Activated naive CD4-positive, alpha-beta T cell treated with anti-CD3 and anti-CD28 coated beads, Interleukin-2, amount 10 ng/mL, durations not matched to agents 7 days and 5 days (primary cell): ENCODE measurements at regions not wholly inside any gene's neighbourhood (a gene's known extent, or its start where the extent isn't known, plus 50 kb on each side); places are given as distances from the start of the nearest gene placed in this dataset.

ENCODE experiments used
- CTCF ChIA-PET: fragments of 350-600 bp; sonication (Branson Sonifier 250); formaldehyde crosslinking; loops from one replicate; lab custom pipeline; 2021; ENCODE audit warnings: antibody characterized with exemption; lab: Charles Lee
- DNase-seq: peaks from one replicate; pipeline ENCODE4 v3.0.0-alpha.2; 2020
- H3K27ac Mint-ChIP-seq: one replicate; pipeline ENCODE4 v1.8.0; 2021; ENCODE audit warnings: mild to moderate bottlenecking, moderate library complexity, mixed read lengths
- H3K27me3 Mint-ChIP-seq: one replicate; pipeline ENCODE4 v1.8.0; 2021; ENCODE audit warnings: mild to moderate bottlenecking, mixed read lengths
- H3K36me3 Mint-ChIP-seq: one replicate; pipeline ENCODE4 v1.8.0; 2021; ENCODE audit warnings: mixed read lengths
- H3K4me1 Mint-ChIP-seq: one replicate; pipeline ENCODE4 v1.8.0; 2021; ENCODE audit warnings: mixed read lengths
- H3K4me3 Mint-ChIP-seq: one replicate; pipeline ENCODE4 v1.8.0; 2021; ENCODE audit warnings: mild to moderate bottlenecking, moderate library complexity, mixed read lengths
- H3K9me3 Mint-ChIP-seq: one replicate; pipeline ENCODE4 v1.8.0; 2021; ENCODE audit warnings: mixed read lengths

- Mint-ChIP-seq H3K36me3 (no peaks in the 10 kb centered on the region), H3K4me3 (no peak overlapping the region), H3K9me3 (no peaks in the 10 kb centered on the region), H3K27ac (no peak overlapping the region), H3K4me1 (no peaks in the 10 kb centered on the region), H3K27me3 (peaks cover 16% of the 10 kb centered on the region)
- CTCF ChIA-PET: no interaction called here
- no peak for DNase-seq
Observed at GRCh38 chr9:99282406-99282805, 60.3 kb downstream of the SEC61B start.

- Mint-ChIP-seq H3K4me1 (no peaks in the 10 kb centered on the region), H3K27ac (no peak overlapping the region), H3K9me3 (no peaks in the 10 kb centered on the region), H3K27me3 (peaks cover 13% of the 10 kb centered on the region), H3K36me3 (no peaks in the 10 kb centered on the region), H3K4me3 (no peak overlapping the region)
- CTCF ChIA-PET: interaction anchor here (1.0 kb wide), 1 partner anchor 13 kb away, joined by 4 read pairs; no protein-coding TSS in a partner anchor
- DNase-seq: no peak
Observed at GRCh38 chr9:99285965-99286364, 63.9 kb downstream of the SEC61B start.

DNA sequence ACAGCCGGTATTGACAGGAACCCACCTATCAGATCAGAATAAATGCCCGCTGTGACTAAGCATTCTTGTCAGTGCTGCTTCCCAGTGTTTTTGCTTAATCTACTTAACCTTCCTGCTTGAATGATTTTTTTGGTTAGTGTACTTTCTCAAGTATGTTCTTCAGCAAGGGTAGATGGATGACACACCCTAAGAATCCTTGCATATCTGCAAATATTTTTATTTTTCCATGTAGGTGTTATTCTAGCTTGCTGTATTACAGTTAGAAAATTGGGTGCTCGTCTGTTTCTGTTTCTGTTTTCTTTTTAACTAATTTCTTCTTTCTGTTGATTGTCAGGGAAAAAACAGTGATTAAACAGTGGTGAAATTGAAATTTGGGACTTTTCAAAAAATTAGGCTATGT, 64.5 kb downstream of the SEC61B start:
- Mint-ChIP-seq H3K27me3 (peaks cover 12% of the 10 kb centered on the region), H3K27ac (no peak overlapping the region), H3K36me3 (no peaks in the 10 kb centered on the region), H3K4me1 (no peaks in the 10 kb centered on the region), H3K9me3 (no peaks in the 10 kb centered on the region), H3K4me3 (no peak overlapping the region)
- no peak for DNase-seq
- CTCF ChIA-PET: no interaction called here

DNA sequence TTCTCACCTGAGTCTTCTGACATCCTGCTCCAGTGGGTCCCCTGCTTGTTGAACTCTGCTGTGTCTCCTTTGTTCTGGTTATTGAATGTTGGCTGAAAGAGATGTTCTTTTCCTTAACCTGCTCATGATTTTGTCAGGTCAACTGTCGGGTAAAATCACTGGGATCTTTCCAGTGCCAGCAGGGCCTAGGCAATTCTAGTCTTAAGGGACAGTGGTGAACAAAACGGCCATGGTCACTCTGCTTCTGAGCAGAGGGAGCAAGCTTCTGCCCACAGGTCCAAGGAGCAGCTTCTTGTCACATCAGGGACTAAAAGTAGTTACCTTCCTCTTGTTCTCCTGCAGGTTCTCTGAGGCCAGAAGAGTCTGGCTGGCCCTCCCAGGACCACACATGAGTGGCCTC, 65.6 kb downstream of the SEC61B start:
- H3K36me3 Mint-ChIP-seq: no peaks in the 10 kb centered on the region
- peaks cover 7% of the 10 kb centered on the region for H3K27me3 Mint-ChIP-seq
- H3K4me1 Mint-ChIP-seq: no peaks in the 10 kb centered on the region
- DNase-seq: no peak
- no peak overlapping the region for H3K4me3 Mint-ChIP-seq
- CTCF ChIA-PET: no interaction called here
- no peak overlapping the region for H3K27ac Mint-ChIP-seq
- no peaks in the 10 kb centered on the region for H3K9me3 Mint-ChIP-seq

GRCh38 chr9:99288830-99289229, 66.7 kb downstream of the SEC61B start:
- Mint-ChIP-seq H3K27ac (no peak overlapping the region), H3K27me3 (peaks cover 12% of the 10 kb centered on the region), H3K36me3 (no peaks in the 10 kb centered on the region), H3K4me1 (no peaks in the 10 kb centered on the region), H3K9me3 (no peaks in the 10 kb centered on the region), H3K4me3 (no peak overlapping the region)
- no peak for DNase-seq
- CTCF ChIA-PET: no interaction called here

- CTCF ChIA-PET: interaction anchor here (0.6 kb wide), 1 partner anchor 46 kb away, joined by 3 read pairs; no protein-coding TSS in a partner anchor
- peaks cover 14% of the 10 kb centered on the region for H3K27me3 Mint-ChIP-seq
- no peak for DNase-seq
Observed at GRCh38 chr9:99294850-99295461, 72.9 kb downstream of the SEC61B start.

DNA sequence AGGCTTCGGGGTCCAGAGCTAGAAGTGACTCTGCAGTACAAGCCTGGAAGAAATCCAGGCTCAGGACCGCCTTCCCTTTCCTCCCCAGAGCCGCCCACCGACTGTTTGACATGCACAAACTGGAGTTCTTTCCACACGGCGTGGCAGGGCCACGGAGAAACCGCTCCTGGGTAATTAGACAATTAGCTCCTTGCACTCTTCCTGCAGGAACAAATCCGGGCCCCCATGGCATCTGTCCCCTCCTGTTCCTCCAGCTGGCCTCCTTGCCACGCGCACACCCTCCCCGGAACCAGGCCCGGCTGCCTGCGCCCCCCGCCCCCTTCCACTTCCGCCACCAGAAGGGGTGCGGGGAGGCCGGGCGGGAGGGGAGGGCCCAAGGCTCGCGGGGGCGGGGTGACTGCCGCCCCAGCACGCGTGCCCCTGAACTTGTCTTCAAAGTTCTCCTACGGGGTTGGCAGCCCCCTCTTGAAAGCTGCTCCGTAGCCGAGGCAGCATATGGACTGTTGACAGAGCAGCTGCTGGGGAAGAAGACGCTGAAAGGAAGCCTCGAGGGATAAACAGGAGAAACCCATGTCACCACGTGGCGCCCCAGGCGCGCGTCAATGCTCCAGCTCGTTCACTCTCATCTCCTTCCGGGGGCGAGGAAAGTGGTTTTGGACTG, 74.3 kb downstream of the SEC61B start:
- no peak overlapping the region for H3K27ac Mint-ChIP-seq
- H3K9me3 Mint-ChIP-seq: no peaks in the 10 kb centered on the region
- CTCF ChIA-PET: interaction anchor here (0.8 kb wide), 1 partner anchor 441 kb away, joined by 3 read pairs; no protein-coding TSS in a partner anchor
- peaks cover 23% of the 10 kb centered on the region for H3K27me3 Mint-ChIP-seq
- H3K36me3 Mint-ChIP-seq: no peaks in the 10 kb centered on the region
- no peaks in the 10 kb centered on the region for H3K4me1 Mint-ChIP-seq
- peak; percentile 36 for DNase-seq
- no peak overlapping the region for H3K4me3 Mint-ChIP-seq

More at GRCh38 chr9:99294850-99295461, 72.9 kb downstream of the SEC61B start:
- H3K9me3 Mint-ChIP-seq: no peaks in the 10 kb centered on the region
- no peaks in the 10 kb centered on the region for H3K4me1 Mint-ChIP-seq
- no peak overlapping the region for H3K27ac Mint-ChIP-seq
- H3K4me3 Mint-ChIP-seq: no peak overlapping the region
- no peaks in the 10 kb centered on the region for H3K36me3 Mint-ChIP-seq

DNA sequence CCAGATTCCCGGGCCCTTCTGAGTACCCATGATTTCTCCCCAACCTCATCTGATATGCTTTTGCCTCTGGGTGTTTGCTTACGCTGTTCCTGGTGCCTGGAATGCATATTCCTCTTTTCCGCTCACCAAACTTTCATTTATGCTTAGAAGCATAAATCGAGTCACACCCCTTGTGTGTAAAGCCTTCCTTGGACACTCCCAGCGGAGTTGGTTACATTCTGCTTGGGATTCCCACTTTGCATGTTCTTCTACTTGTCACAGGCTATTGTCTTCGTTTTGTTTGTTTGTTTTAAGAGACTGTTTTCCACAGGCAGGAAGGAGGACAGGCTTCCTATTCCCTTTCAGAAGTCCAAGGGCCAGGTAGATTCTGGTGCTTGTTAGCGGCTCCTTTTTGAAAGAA, 76.5 kb downstream of the SEC61B start:
- Mint-ChIP-seq H3K9me3 (no peaks in the 10 kb centered on the region), H3K27me3 (peaks cover 19% of the 10 kb centered on the region), H3K27ac (no peak overlapping the region), H3K4me1 (no peaks in the 10 kb centered on the region), H3K36me3 (no peaks in the 10 kb centered on the region), H3K4me3 (no peak overlapping the region)
- CTCF ChIA-PET: interaction anchor here (1.7 kb wide), 1 partner anchor 138 kb away, joined by 3 read pairs; no protein-coding TSS in a partner anchor
- no peak for DNase-seq

DNA sequence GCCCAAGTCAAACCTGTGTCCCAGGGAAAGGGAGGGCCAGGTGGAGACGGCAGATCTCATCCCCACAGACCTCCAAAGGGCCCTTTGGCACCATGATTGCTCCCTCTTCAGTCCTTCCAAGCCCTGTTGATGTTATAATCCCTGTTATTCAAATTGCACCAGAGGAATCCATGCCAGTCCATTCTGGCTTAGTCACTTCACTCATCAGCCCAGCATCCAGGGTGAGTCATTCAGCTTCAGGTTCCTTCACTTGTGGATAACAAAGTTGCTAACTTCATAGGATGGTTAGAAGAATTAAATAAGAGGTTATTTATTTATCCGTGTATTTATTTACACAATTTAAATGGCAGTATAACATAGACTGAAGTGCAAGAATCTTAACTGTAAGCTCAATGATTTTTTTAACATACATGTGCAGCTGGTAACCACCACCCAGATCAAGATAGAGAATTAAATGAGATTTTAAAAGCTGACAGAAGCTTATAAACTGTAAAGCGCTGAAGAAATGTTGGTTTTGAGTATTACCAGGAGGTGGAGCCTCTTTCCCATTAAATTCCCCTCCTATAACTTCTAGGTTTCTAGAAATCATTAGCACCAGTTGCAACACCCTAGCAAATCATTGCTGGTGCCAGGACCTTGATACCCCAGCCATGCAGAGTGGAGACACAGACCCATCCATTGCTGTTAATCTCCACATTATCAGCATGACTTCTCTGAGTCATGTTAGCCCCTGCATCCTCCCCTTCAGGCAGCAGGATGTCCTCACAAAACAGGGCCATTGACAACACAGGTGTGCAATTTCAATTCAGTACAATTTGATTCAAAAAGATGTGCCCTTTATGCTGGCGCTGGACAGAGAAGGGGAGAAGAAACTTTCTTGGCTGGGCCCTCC, 77.4 kb downstream of the SEC61B start:
- no peaks in the 10 kb centered on the region for H3K9me3 Mint-ChIP-seq
- H3K27me3 Mint-ChIP-seq: peaks cover 19% of the 10 kb centered on the region
- CTCF ChIA-PET: interaction anchor here (0.6 to 1.7 kb wide), 4 partner anchors 12 to 228 kb away, joined by 3 to 4 read pairs (median 4); no protein-coding TSS in a partner anchor
- H3K36me3 Mint-ChIP-seq: no peaks in the 10 kb centered on the region
- no peaks in the 10 kb centered on the region for H3K4me1 Mint-ChIP-seq
- DNase-seq: no peak
- no peak overlapping the region for H3K27ac Mint-ChIP-seq
- H3K4me3 Mint-ChIP-seq: no peak overlapping the region

GRCh38 chr9:99300103-99300439, 78.0 kb downstream of the SEC61B start:
- Mint-ChIP-seq H3K27me3 (peaks cover 20% of the 10 kb centered on the region), H3K27ac (no peak overlapping the region), H3K36me3 (no peaks in the 10 kb centered on the region), H3K4me1 (no peaks in the 10 kb centered on the region), H3K9me3 (no peaks in the 10 kb centered on the region), H3K4me3 (no peak overlapping the region)
- DNase-seq: no peak
- CTCF ChIA-PET: interaction anchor here (0.9 to 1.7 kb wide), 3 partner anchors 12 to 139 kb away, joined by 3 read pairs; no protein-coding TSS in a partner anchor

GRCh38 chr9:99300603-99301002, 78.5 kb downstream of the SEC61B start:
- Mint-ChIP-seq H3K4me3 (no peak overlapping the region), H3K9me3 (no peaks in the 10 kb centered on the region), H3K27me3 (peaks cover 25% of the 10 kb centered on the region), H3K4me1 (no peaks in the 10 kb centered on the region), H3K27ac (no peak overlapping the region), H3K36me3 (no peaks in the 10 kb centered on the region)
- DNase-seq: no peak
- CTCF ChIA-PET: interaction anchor here (0.9 to 1.7 kb wide), 3 partner anchors 11 to 140 kb away, joined by 3 read pairs; no protein-coding TSS in a partner anchor

- peaks cover 27% of the 10 kb centered on the region for H3K27me3 Mint-ChIP-seq
- CTCF ChIA-PET: no interaction called here
Observed at GRCh38 chr9:99303177-99303576, 81.1 kb downstream of the SEC61B start.

DNA sequence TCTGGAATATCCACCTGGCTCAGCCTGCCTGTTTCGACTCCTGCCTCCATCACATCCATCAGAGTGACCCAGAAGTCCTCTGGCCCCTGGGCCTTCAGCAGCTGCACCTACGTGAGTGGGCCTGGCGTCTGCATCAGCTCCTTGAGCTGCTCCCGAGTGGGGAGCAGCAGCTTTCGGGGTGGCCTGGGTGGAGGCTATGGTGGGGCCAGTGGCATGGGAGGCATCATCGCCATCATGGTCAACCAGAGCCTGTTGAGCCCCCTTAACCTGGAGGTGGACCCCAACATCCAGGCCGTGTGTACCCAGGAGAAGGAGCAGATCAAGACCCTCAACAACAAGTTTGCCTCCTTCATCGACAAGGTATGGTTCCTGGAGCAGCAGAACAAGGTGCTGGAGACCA, 83.0 kb downstream of the SEC61B start:
- no peaks in the 10 kb centered on the region for H3K9me3 Mint-ChIP-seq
- no peak overlapping the region for H3K27ac Mint-ChIP-seq
- CTCF ChIA-PET: no interaction called here
- H3K4me1 Mint-ChIP-seq: no peaks in the 10 kb centered on the region
- peaks cover 29% of the 10 kb centered on the region for H3K27me3 Mint-ChIP-seq
- no peaks in the 10 kb centered on the region for H3K36me3 Mint-ChIP-seq
- no peak overlapping the region for H3K4me3 Mint-ChIP-seq
- no peak for DNase-seq

More at GRCh38 chr9:99303177-99303576, 81.1 kb downstream of the SEC61B start:
- Mint-ChIP-seq H3K27ac (no peak overlapping the region), H3K4me3 (no peak overlapping the region), H3K4me1 (no peaks in the 10 kb centered on the region), H3K36me3 (no peaks in the 10 kb centered on the region), H3K9me3 (no peaks in the 10 kb centered on the region)
- no peak for DNase-seq
